Esophagus squamous epithelium (tissue), 4 donors: ENCODE measurements at regions not wholly inside any gene's neighbourhood (a gene's known extent, or its start where the extent isn't known, plus 50 kb on each side); places are given as distances from the start of the nearest gene placed in this dataset.

Experiments used
- CTCF ChIP-seq, 6 experiments: fragments of 450-650 bp in 4 of 6; fragments of 200-600 bp in 2 of 6; sonication (generic) in 2 of 6; IDR thresholded peaks; one replicate each; pipeline ENCODE4 v1.5.1; 2016 to 2019; ENCODE audit warnings: antibody characterized with exemption in 6 of 6, mild to moderate bottlenecking in 4 of 6, moderate library complexity in 4 of 6
- POLR2A ChIP-seq, 4 donors: fragments of 450-650 bp; IDR thresholded peaks; one replicate each; pipeline ENCODE4 v1.6.1; 2017; ENCODE audit warnings: antibody characterized with exemption in 4 of 4, mild to moderate bottlenecking in 4 of 4, moderate library complexity in 3 of 4

GRCh38 chr2:129877795-129878775 is 101.4 kb upstream of the RAB6C start:
- TF ChIP-seq CTCF (IDR thresholded peaks at IDR 0.05) (no peak), POLR2A (IDR thresholded peaks at IDR 0.05) (no peak)
